Neuronal stem cell (in vitro differentiated cells): ENCODE measurements at regions not wholly inside any gene's neighbourhood (a gene's known extent, or its start where the extent isn't known, plus 50 kb on each side); places are given as distances from the start of the nearest gene placed in this dataset.

ENCODE experiments used
- DNase-seq: peaks from one replicate; pipeline ENCODE4 v3.0.0-alpha.2; 2013; ENCODE audit warnings: low spot score
- H2AFZ ChIP-seq: one replicate; pipeline ENCODE4 v1.6.1; 2013; ENCODE audit warnings: mild to moderate bottlenecking, low read length, inconsistent platforms
- H2AK5ac ChIP-seq: 2 replicates; pipeline ENCODE4 v1.6.1; 2013; ENCODE audit warnings: low read depth, mild to moderate bottlenecking, inconsistent platforms, low read length, moderate library complexity, mixed read lengths
- H2BK120ac ChIP-seq: 2 replicates; pipeline ENCODE4 v1.6.1; 2013; ENCODE audit warnings: low read depth, mild to moderate bottlenecking, inconsistent platforms, low read length, moderate library complexity, mixed read lengths
- H2BK12ac ChIP-seq: one replicate; pipeline ENCODE4 v1.6.1; 2013; ENCODE audit warnings: low read length, inconsistent platforms
- H2BK15ac ChIP-seq: 2 replicates; pipeline ENCODE4 v1.6.1; 2013; ENCODE audit warnings: mild to moderate bottlenecking, low read length, inconsistent platforms, mixed read lengths
- H2BK5ac ChIP-seq: one replicate; pipeline ENCODE4 v1.6.1; 2013; ENCODE audit warnings: inconsistent platforms, mild to moderate bottlenecking, low read length, moderate library complexity
- H3K14ac ChIP-seq: one replicate; pipeline ENCODE4 v1.6.1; 2013; ENCODE audit warnings: low read length, inconsistent platforms
- H3K18ac ChIP-seq: 2 replicates; pipeline ENCODE4 v1.6.1; 2013; ENCODE audit warnings: low read length, inconsistent platforms
- H3K23ac ChIP-seq: 2 replicates; pipeline ENCODE4 v1.6.1; 2013; ENCODE audit warnings: low read depth, mild to moderate bottlenecking, mixed read lengths, low read length, inconsistent platforms; ENCODE audit not compliant: poor library complexity
- H3K27ac ChIP-seq: replicated peaks from 3 replicates; pipeline ENCODE4 v1.5.1; 2013; ENCODE audit warnings: low read length, inconsistent platforms
- H3K27me3 ChIP-seq, 3 experiments: 2 replicates each; pipeline ENCODE4 v1.6.1; 2013; ENCODE audit warnings: low read length in 3 of 3, mild to moderate bottlenecking in 2 of 3, inconsistent platforms in 1 of 3, low read depth in 1 of 3, mixed read lengths in 1 of 3, moderate library complexity in 1 of 3; ENCODE audit not compliant: control insufficient read depth in 3 of 3, insufficient read depth in 3 of 3
- H3K36me3 ChIP-seq, 2 donors: replicated peaks in 1 of 2; 2 replicates each; pipeline ENCODE4 v1.6.1; 2013; ENCODE audit warnings: low read length in 2 of 2; ENCODE audit not compliant: control insufficient read depth in 2 of 2, insufficient read depth in 2 of 2
- H3K4ac ChIP-seq: 2 replicates; pipeline ENCODE4 v1.6.1; 2013; ENCODE audit warnings: inconsistent platforms, mild to moderate bottlenecking, low read length, moderate library complexity
- H3K4me1 ChIP-seq, 2 donors: 1 replicate in 1 of 2; 2 replicates in 1 of 2; pipeline ENCODE4 v1.6.1; 2013; ENCODE audit warnings: low read length in 2 of 2, low read depth in 1 of 2; ENCODE audit not compliant: control insufficient read depth in 2 of 2, insufficient read depth in 1 of 2
- H3K4me2 ChIP-seq: one replicate; pipeline ENCODE4 v1.6.1; 2013; ENCODE audit warnings: mild to moderate bottlenecking, low read length, inconsistent platforms; ENCODE audit not compliant: insufficient read depth, poor library complexity, severe bottlenecking
- H3K4me3 ChIP-seq, 2 donors: 2 replicates each; pipeline ENCODE4 v1.5.1; 2013; ENCODE audit warnings: low read length in 2 of 2, mild to moderate bottlenecking in 2 of 2, inconsistent platforms in 1 of 2, moderate library complexity in 1 of 2
- H3K79me1 ChIP-seq: one replicate; pipeline ENCODE4 v1.6.1; 2013; ENCODE audit warnings: low read depth, mild to moderate bottlenecking, inconsistent platforms, low read length, moderate library complexity
- H3K9ac ChIP-seq: one replicate; pipeline ENCODE4 v1.6.1; 2013; ENCODE audit warnings: mild to moderate bottlenecking, low read depth, low read length, inconsistent platforms; ENCODE audit not compliant: poor library complexity
- H3K9me3 ChIP-seq, 2 donors: replicated peaks in 1 of 2; 2 replicates each; pipeline versions ENCODE3 to v1.6.1; 2013; ENCODE audit warnings: low read length in 2 of 2, mild to moderate bottlenecking in 2 of 2, inconsistent platforms in 1 of 2, low read depth in 1 of 2, mixed read lengths in 1 of 2, moderate library complexity in 1 of 2; ENCODE audit not compliant: control insufficient read depth in 2 of 2, insufficient read depth in 1 of 2
- H4K8ac ChIP-seq: one replicate; pipeline ENCODE4 v1.6.1; 2013; ENCODE audit warnings: low read depth, mild to moderate bottlenecking, inconsistent platforms, low read length, moderate library complexity
- H4K91ac ChIP-seq: one replicate; pipeline ENCODE4 v1.6.1; 2013; ENCODE audit warnings: low read length, low read depth, mild to moderate bottlenecking, inconsistent platforms; ENCODE audit not compliant: poor library complexity
- WGBS, 2 donors: extraction: QIAGEN DNeasy Blood & Tissue Kit; methylation state at CpG; one replicate each; pipeline ENCODE4 v1.1.7; 2013; ENCODE audit warnings: missing lambda C conversion rate in 2 of 2, mixed read lengths in 1 of 2; ENCODE audit not compliant: insufficient read length in 2 of 2, insufficient replicate concordance in 1 of 2; ENCODE audit errors: extremely low coverage in 2 of 2; 5-methylcytosine and 5-hydroxymethylcytosine counted together

- Histone ChIP-seq H3K27ac (no peak overlapping the region), H3K4me3 (no peak overlapping the region), H2BK15ac (no peak overlapping the region), H3K36me3 (no peaks in the 10 kb centered on the region), H3K14ac (no peak overlapping the region), H3K27me3 (no peaks in the 10 kb centered on the region), H2BK120ac (no peak overlapping the region), H3K9ac (no peak overlapping the region), H3K18ac (no peak overlapping the region), H3K23ac (no peak overlapping the region), H2BK12ac (no peak overlapping the region), H3K9me3 (no peaks in the 10 kb centered on the region), H2AK5ac (no peak overlapping the region), H2AFZ (no peak overlapping the region), H3K4ac (no peak overlapping the region), H4K8ac (no peak overlapping the region), H4K91ac (no peak overlapping the region), H3K4me2 (no peak overlapping the region), H3K79me1 (no peaks in the 10 kb centered on the region), H3K4me1 (no peaks in the 10 kb centered on the region), H2BK5ac (no peak overlapping the region)
- DNase-seq = no peak
- no CpG with 5 or more reads among the region's 4 CpGs for WGBS, 2 donors
Observed at GRCh38 chr14:45492876-45493275, 239.9 kb upstream of the MIS18BP1 start.

- Histone ChIP-seq H3K36me3 (no peaks in the 10 kb centered on the region), H3K18ac (no peak overlapping the region), H3K79me1 (no peaks in the 10 kb centered on the region), H2BK15ac (no peak overlapping the region), H3K23ac (no peak overlapping the region), H3K9ac (no peak overlapping the region), H2BK120ac (no peak overlapping the region), H2AFZ (no peak overlapping the region), H3K4me1 (no peaks in the 10 kb centered on the region), H3K27me3 (no peaks in the 10 kb centered on the region), H3K4me2 (no peak overlapping the region), H3K9me3 (no peaks in the 10 kb centered on the region), H2BK5ac (no peak overlapping the region), H2AK5ac (no peak overlapping the region), H2BK12ac (no peak overlapping the region), H4K8ac (no peak overlapping the region), H3K27ac (no peak overlapping the region), H4K91ac (no peak overlapping the region), H3K14ac (no peak overlapping the region), H3K4ac (no peak overlapping the region), H3K4me3 (no peak overlapping the region)
- no peak for DNase-seq
- no CpG with 5 or more reads among the region's 3 CpGs for whole genome bisulfite sequencing, 2 donors
Observed at GRCh38 chr14:45491914-45492313, 238.9 kb upstream of the MIS18BP1 start.

DNA sequence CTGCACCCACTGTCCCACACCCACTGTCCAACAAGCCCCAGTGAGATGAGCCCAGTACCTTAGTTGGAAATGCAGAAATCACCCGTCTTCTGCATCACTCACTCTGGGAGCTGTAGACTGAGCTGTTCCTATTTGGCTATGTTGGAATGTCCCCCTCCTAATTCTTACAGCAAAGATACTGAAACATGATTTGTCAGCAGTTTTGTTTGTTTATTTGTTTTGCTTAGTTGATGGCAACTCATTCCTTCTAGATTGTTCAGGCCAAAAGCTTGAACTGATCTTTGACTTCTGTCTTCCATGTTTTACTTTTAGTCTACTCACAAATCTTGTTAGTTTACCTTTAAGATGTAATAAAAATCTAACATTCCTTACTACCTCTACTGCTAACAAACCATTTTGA lies 233.6 kb upstream of the MIS18BP1 start:
- no peaks in the 10 kb centered on the region for H3K36me3 ChIP-seq
- no peak overlapping the region for H3K27ac ChIP-seq
- H3K9me3 ChIP-seq = no peaks in the 10 kb centered on the region
- H3K27me3 ChIP-seq = no peaks in the 10 kb centered on the region
- H3K9ac ChIP-seq = no peak overlapping the region
- no peak overlapping the region for H3K23ac ChIP-seq
- no peak overlapping the region for H4K91ac ChIP-seq
- no peak overlapping the region for H3K4ac ChIP-seq
- no peak overlapping the region for H2BK120ac ChIP-seq
- no peaks in the 10 kb centered on the region for H3K4me1 ChIP-seq
- WGBS, 2 donors = no CpG with 5 or more reads among the region's 1 CpG
- no peaks in the 10 kb centered on the region for H3K79me1 ChIP-seq
- no peak overlapping the region for H2BK12ac ChIP-seq
- H3K4me3 ChIP-seq = no peak overlapping the region
- H3K14ac ChIP-seq = no peak overlapping the region
- no peak overlapping the region for H2AK5ac ChIP-seq
- H3K4me2 ChIP-seq = no peak overlapping the region
- no peak overlapping the region for H2BK15ac ChIP-seq
- no peak for DNase-seq
- H2BK5ac ChIP-seq = no peak overlapping the region
- H3K18ac ChIP-seq = no peak overlapping the region
- no peak overlapping the region for H4K8ac ChIP-seq
- no peak overlapping the region for H2AFZ ChIP-seq

- Histone ChIP-seq H4K91ac (no peak overlapping the region), H3K79me1 (no peaks in the 10 kb centered on the region), H3K4me3 (no peak overlapping the region), H3K14ac (no peak overlapping the region), H3K4me2 (no peak overlapping the region), H3K9ac (no peak overlapping the region), H3K4ac (no peak overlapping the region), H2BK15ac (no peak overlapping the region), H3K4me1 (no peaks in the 10 kb centered on the region), H2BK5ac (no peak overlapping the region), H3K23ac (no peak overlapping the region), H2AK5ac (no peak overlapping the region), H3K27ac (no peak overlapping the region), H2BK12ac (no peak overlapping the region), H3K36me3 (no peaks in the 10 kb centered on the region), H3K27me3 (no peaks in the 10 kb centered on the region), H3K9me3 (no peaks in the 10 kb centered on the region), H3K18ac (no peak overlapping the region), H2AFZ (no peak overlapping the region), H4K8ac (no peak overlapping the region), H2BK120ac (no peak overlapping the region)
- WGBS, 2 donors = no CpG with 5 or more reads among the region's 1 CpG
- no peak for DNase-seq
Observed at GRCh38 chr14:45467023-45467422, 214.0 kb upstream of the MIS18BP1 start.
